SK-N-MC (cell line): ENCODE measurements at regions not wholly inside any gene's neighbourhood (a gene's known extent, or its start where the extent isn't known, plus 50 kb on each side); places are given as distances from the start of the nearest gene placed in this dataset.

ENCODE experiments used
- DNase-seq: peaks from one replicate; pipeline ENCODE4 v3.0.0-alpha.2; 2011; ENCODE audit warnings: low read depth, low spot score
- H3K27ac ChIP-seq: fragments of 200-600 bp; sonication (generic); 2 replicates; pipeline ENCODE4 v1.5.1; 2016; ENCODE audit warnings: mixed run types
- H3K36me3 ChIP-seq: fragments of 200-600 bp; sonication (generic); 2 replicates; pipeline ENCODE4 v1.6.1; 2017; ENCODE audit warnings: antibody characterized with exemption, low read length, mixed read lengths; ENCODE audit not compliant: insufficient read depth
- H3K4me3 ChIP-seq: fragments of 200-600 bp; sonication (generic); 2 replicates; pipeline ENCODE4 v1.5.1; 2016
- H3K9ac ChIP-seq: fragments of 200-600 bp; sonication (generic); 2 replicates; pipeline ENCODE4 v1.8.0; 2017; ENCODE audit warnings: mixed run types, mixed read lengths; ENCODE audit not compliant: insufficient read length
- H3K9me3 ChIP-seq: fragments of 200-600 bp; sonication (generic); 2 replicates; pipeline ENCODE4 v1.6.1; 2017; ENCODE audit warnings: low read depth, mild to moderate bottlenecking, antibody characterized with exemption, low read length, moderate library complexity, mixed read lengths
- EZH2 ChIP-seq: fragments of 200-600 bp; sonication (generic); IDR thresholded peaks from one replicate; pipeline ENCODE4 v1.6.1; 2017; ENCODE audit warnings: antibody characterized with exemption
- FOXP2 ChIP-seq: optimal IDR thresholded peaks from 2 replicates; pipeline ENCODE3; 2011; ENCODE audit warnings: mild to moderate bottlenecking, moderate library complexity; ENCODE audit not compliant: insufficient read depth; ENCODE audit errors: extremely low read length, control extremely low read depth
- POLR2AphosphoS5 ChIP-seq: IDR thresholded peaks from 2 replicates; pipeline ENCODE4 v1.6.1; 2012; ENCODE audit warnings: mild to moderate bottlenecking, low read depth, low read length, borderline replicate concordance

GRCh38 chr11:11186249-11186648 is 166.8 kb downstream of the CSNK2A3 start:
- Histone ChIP-seq H3K27ac (no peak overlapping the region), H3K4me3 (no peak overlapping the region), H3K9me3 (no peaks in the 10 kb centered on the region), H3K9ac (no peak overlapping the region), H3K36me3 (no peaks in the 10 kb centered on the region)
- TF ChIP-seq POLR2AphosphoS5 (no peak), FOXP2 (no peak)
- no peak for DNase-seq

DNA sequence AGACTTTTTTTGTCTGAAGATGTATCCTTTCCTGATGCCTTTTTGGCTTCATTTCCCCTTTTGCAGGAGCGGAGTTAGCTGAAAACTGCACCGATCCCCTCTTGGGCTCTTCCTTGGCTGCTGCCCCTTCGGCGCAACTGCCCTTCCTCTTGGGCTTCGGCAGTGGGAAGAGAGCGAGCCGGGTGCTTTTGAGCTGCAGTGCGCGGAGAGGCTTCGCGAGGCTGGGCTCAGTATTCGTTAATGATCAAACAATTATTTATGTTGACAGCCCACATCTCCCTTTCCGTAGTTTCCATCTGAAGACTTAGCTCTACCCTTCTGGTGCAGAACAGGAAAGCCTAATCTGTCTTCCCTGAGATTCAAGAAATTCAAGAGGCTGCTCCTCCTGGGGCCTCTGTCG is 170.8 kb downstream of the CSNK2A3 start:
- H3K36me3 ChIP-seq = no peaks in the 10 kb centered on the region
- H3K9me3 ChIP-seq = no peaks in the 10 kb centered on the region
- no peak overlapping the region for H3K9ac ChIP-seq
- H3K4me3 ChIP-seq = no peak overlapping the region
- H3K27ac ChIP-seq = no peak overlapping the region
- TF ChIP-seq POLR2AphosphoS5 = no peak
- TF ChIP-seq FOXP2 = no peak
- TF ChIP-seq EZH2 = no peak
- no peak for DNase-seq

DNA sequence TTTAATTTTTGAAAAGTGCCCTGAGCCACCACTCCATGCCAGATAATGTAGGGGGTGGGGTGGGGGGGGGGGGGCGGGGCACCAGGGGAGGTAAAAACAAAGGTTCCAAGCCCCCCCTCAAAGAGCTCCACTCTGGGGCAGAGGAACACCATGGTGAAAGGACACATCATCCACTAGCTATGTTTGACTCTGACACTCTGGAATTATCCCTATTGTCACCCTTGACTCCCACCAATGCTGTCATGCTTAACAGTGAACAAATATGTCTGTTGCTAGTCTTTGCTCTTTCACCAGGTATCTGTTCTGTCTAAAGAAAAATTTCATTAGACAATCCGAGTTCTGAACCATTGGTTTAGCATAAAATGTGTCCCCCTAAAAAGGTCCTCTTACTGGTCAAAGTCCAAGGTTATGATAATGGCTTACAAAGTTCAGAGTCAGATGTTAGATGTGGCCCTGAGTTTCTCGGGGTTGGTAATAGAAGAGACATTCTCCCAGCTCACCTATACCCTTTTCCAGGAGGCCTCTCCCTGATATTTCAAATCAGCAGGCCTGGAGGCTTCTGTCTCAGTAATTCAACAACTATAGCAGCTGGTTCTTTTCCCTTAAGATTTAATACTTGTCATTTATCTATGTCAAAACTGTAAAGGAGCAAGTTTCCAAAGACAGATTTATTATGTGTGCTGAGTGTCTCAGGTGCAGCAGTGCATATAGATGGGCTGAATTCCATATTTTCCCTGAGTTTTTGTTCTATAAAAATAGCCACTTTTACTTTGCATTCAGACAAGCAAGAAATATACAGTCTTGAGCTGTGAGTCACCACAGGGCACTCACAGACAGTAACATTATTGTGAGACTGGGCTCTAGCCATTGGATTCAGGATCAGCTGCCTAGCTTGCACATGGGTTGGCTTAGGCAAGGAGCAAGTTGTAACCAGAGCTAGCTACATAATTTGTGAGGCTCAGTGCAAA is 174.1 kb downstream of the CSNK2A3 start:
- Histone ChIP-seq H3K27ac (no peak overlapping the region), H3K9ac (no peak overlapping the region), H3K9me3 (no peaks in the 10 kb centered on the region), H3K4me3 (no peak overlapping the region), H3K36me3 (no peaks in the 10 kb centered on the region)
- no peak for DNase-seq
- TF ChIP-seq EZH2 = no peak
- TF ChIP-seq POLR2AphosphoS5 = no peak
- no peak for TF ChIP-seq FOXP2

GRCh38 chr11:11177156-11177808 is 175.8 kb downstream of the CSNK2A3 start:
- Histone ChIP-seq H3K36me3 (no peaks in the 10 kb centered on the region), H3K9ac (no peak overlapping the region), H3K27ac (no peak overlapping the region), H3K9me3 (no peaks in the 10 kb centered on the region), H3K4me3 (no peak overlapping the region)
- no peak for DNase-seq
- TF ChIP-seq POLR2AphosphoS5 (no peak), FOXP2 (no peak), EZH2 (no peak)

DNA sequence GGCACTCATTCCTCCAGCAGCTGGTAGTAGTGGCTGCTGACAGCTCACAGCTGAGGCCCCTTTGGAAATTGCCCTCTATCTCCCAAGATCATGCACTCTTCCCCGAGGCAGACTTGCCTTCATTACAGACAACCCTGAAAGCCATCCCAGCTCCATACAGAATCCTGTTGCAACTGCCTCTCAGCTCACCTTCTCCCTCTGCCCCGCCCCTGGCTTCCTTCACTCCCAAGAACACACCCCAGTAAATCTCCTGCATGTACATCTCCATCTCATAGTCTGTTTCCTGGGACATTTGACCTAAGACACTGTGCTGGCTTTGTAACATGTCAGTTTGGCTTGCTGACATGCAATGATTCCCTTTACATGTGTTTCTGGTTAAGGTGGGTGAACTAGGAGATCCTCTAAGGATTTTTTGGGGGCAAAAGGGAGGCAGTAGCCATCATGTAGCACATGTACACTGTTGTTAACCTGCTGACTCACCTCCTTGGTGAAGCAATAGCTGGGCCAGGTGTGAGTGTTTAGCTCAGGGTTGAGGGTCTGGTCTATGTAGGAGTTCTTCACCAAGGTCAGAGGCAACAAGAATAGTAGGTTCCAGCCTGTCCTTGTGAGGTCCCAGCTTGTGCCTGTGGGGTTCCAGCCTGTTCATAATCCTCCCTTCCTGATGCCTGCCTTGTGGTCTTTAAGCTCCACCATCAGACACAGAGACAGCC is 179.6 kb downstream of the CSNK2A3 start:
- Histone ChIP-seq H3K4me3 (no peak overlapping the region), H3K9me3 (no peaks in the 10 kb centered on the region), H3K9ac (no peak overlapping the region), H3K36me3 (no peaks in the 10 kb centered on the region), H3K27ac (no peak overlapping the region)
- DNase-seq = no peak
- TF ChIP-seq EZH2 = no peak
- TF ChIP-seq FOXP2 = no peak
- no peak for TF ChIP-seq POLR2AphosphoS5

DNA sequence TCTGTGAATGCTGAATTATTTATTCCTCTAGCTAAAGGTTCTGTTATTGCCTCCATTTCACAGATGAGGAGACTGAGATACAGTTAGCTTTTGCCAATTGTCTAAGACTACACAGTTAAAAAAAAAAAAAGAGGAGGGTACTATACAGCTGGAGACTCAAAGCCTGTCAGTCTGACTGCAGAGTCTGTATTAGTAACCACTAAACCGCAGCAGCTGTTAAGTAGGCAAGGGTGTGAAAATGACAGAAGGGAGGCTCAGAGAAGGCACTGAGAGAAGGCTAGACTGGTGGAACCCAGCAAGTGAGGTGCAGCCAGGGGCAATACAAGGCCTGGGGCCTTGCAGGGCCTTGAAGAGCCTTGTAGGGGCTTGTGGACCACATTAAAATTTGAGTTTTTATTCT is 181.2 kb downstream of the CSNK2A3 start:
- Histone ChIP-seq H3K27ac (no peak overlapping the region), H3K9me3 (no peaks in the 10 kb centered on the region), H3K36me3 (no peaks in the 10 kb centered on the region), H3K9ac (no peak overlapping the region), H3K4me3 (no peak overlapping the region)
- DNase-seq = no peak
- TF ChIP-seq FOXP2 = no peak
- TF ChIP-seq EZH2 = no peak
- no peak for TF ChIP-seq POLR2AphosphoS5

DNA sequence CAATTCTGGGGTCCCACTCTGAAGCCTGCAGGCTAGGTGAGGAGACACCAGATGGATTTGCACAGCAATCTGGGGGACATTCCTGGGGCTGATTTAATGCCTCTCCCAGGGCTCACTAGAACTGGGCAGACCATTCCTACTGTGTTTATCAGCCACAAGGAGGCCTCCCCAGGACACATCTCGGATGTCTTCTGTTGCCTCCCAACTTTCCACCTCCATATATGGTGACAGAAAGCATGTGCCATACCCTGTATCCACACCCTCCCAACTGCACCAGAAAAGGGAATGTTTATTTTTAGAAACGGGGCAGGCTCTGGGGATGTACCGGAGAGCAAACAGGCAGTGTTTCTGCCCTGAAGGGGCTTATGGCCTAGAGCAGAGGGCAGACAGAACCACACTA is 181.8 kb downstream of the CSNK2A3 start:
- no peak for TF ChIP-seq FOXP2
- TF ChIP-seq EZH2 = no peak
- no peak for TF ChIP-seq POLR2AphosphoS5
- Histone ChIP-seq H3K9ac (no peak overlapping the region), H3K9me3 (no peaks in the 10 kb centered on the region), H3K27ac (no peak overlapping the region), H3K4me3 (no peak overlapping the region), H3K36me3 (no peaks in the 10 kb centered on the region)
- no peak for DNase-seq
